Mesenchymal stem cell (in vitro differentiated cells and primary cell): ENCODE measurements at regions not wholly inside any gene's neighbourhood (a gene's known extent, or its start where the extent isn't known, plus 50 kb on each side); places are given as distances from the start of the nearest gene placed in this dataset.

Experiments used
- DNase-seq: peaks from one replicate; pipeline ENCODE4 v3.0.0-alpha.2; 2013
- H2AFZ ChIP-seq: one replicate; pipeline ENCODE4 v1.6.1; 2013; ENCODE audit warnings: low read depth, mild to moderate bottlenecking, control low read depth, inconsistent platforms, low read length, moderate library complexity
- H2AK5ac ChIP-seq: 2 replicates; pipeline ENCODE4 v1.6.1; 2013; ENCODE audit warnings: low read length, moderate library complexity, mild to moderate bottlenecking, inconsistent platforms; ENCODE audit not compliant: severe bottlenecking
- H2BK120ac ChIP-seq: one replicate; pipeline ENCODE4 v1.6.1; 2013; ENCODE audit warnings: low read depth, mild to moderate bottlenecking, inconsistent platforms, low read length, moderate library complexity
- H2BK12ac ChIP-seq, 2 experiments: one replicate each; pipeline ENCODE4 v1.6.1; 2013; ENCODE audit warnings: inconsistent platforms in 2 of 2, low read length in 2 of 2, mild to moderate bottlenecking in 2 of 2, moderate library complexity in 2 of 2, control low read depth in 1 of 2
- H2BK15ac ChIP-seq: one replicate; pipeline ENCODE4 v1.6.1; 2013; ENCODE audit warnings: mild to moderate bottlenecking, low read depth, inconsistent platforms; ENCODE audit not compliant: poor library complexity, severe bottlenecking
- H2BK5ac ChIP-seq: 2 replicates; pipeline ENCODE4 v1.6.1; 2013; ENCODE audit warnings: low read depth, mild to moderate bottlenecking, low read length, control low read depth, inconsistent platforms; ENCODE audit not compliant: poor library complexity, severe bottlenecking
- H3K14ac ChIP-seq, 2 experiments: one replicate each; pipeline ENCODE4 v1.6.1; 2013; ENCODE audit warnings: inconsistent platforms in 2 of 2, low read length in 2 of 2, control low read depth in 1 of 2, mild to moderate bottlenecking in 1 of 2, moderate library complexity in 1 of 2
- H3K18ac ChIP-seq, 2 experiments: one replicate each; pipeline ENCODE4 v1.6.1; 2013; ENCODE audit warnings: inconsistent platforms in 2 of 2, low read length in 2 of 2, control low read depth in 1 of 2, low read depth in 1 of 2, mild to moderate bottlenecking in 1 of 2
- H3K23ac ChIP-seq, 2 experiments: one replicate each; pipeline ENCODE4 v1.6.1; 2013; ENCODE audit warnings: inconsistent platforms in 2 of 2, low read length in 2 of 2, mild to moderate bottlenecking in 2 of 2, moderate library complexity in 2 of 2, control low read depth in 1 of 2
- H3K27ac ChIP-seq: 2 replicates; pipeline ENCODE4 v1.5.1; 2013; ENCODE audit warnings: mild to moderate bottlenecking, moderate library complexity, low read length, control low read depth, inconsistent platforms; ENCODE audit not compliant: poor library complexity, severe bottlenecking
- H3K27me3 ChIP-seq, 2 experiments: 2 replicates each; pipeline versions ENCODE4 v1.6.1 to v1.7.0; 2013; ENCODE audit warnings: low read length in 2 of 2, mild to moderate bottlenecking in 2 of 2, moderate library complexity in 2 of 2, control low read depth in 1 of 2, inconsistent platforms in 1 of 2; ENCODE audit not compliant: control insufficient read depth in 1 of 2, insufficient read depth in 1 of 2
- H3K36me3 ChIP-seq, 2 experiments: 2 replicates each; pipeline versions ENCODE4 v1.6.1 to v1.7.0; 2013; ENCODE audit warnings: low read length in 2 of 2, control low read depth in 1 of 2, inconsistent platforms in 1 of 2, low read depth in 1 of 2, mild to moderate bottlenecking in 1 of 2; ENCODE audit not compliant: insufficient read depth in 2 of 2, control insufficient read depth in 1 of 2
- H3K4ac ChIP-seq, 2 experiments: one replicate each; pipeline ENCODE4 v1.6.1; 2013; ENCODE audit warnings: inconsistent platforms in 2 of 2, low read length in 2 of 2, mild to moderate bottlenecking in 2 of 2, moderate library complexity in 2 of 2, control low read depth in 1 of 2, low read depth in 1 of 2
- H3K4me1 ChIP-seq: 2 replicates; pipeline ENCODE4 v1.6.1; 2013; ENCODE audit warnings: low read depth, low read length, control low read depth; ENCODE audit not compliant: control insufficient read depth, insufficient read depth
- H3K4me2 ChIP-seq: 2 replicates; pipeline ENCODE4 v1.6.1; 2013; ENCODE audit warnings: low read length, mild to moderate bottlenecking, inconsistent platforms; ENCODE audit not compliant: poor library complexity, severe bottlenecking
- H3K4me3 ChIP-seq, 2 experiments: 2 replicates each; pipeline versions ENCODE4 v1.5.1 to v1.7.0; 2013; ENCODE audit warnings: low read length in 2 of 2, mild to moderate bottlenecking in 2 of 2, control low read depth in 1 of 2, low read depth in 1 of 2; ENCODE audit not compliant: insufficient read depth in 1 of 2
- H3K79me1 ChIP-seq: replicated peaks from 2 replicates; pipeline ENCODE4 v1.6.1; 2013; ENCODE audit warnings: mild to moderate bottlenecking, control low read depth, low read length, inconsistent platforms; ENCODE audit not compliant: poor library complexity, severe bottlenecking
- H3K9ac ChIP-seq: 2 replicates; pipeline ENCODE4 v1.7.0; 2013; ENCODE audit warnings: mild to moderate bottlenecking, low read length, moderate library complexity
- H3K9me3 ChIP-seq: 2 replicates; pipeline ENCODE4 v1.7.0; 2013; ENCODE audit warnings: mild to moderate bottlenecking, low read length; ENCODE audit not compliant: control insufficient read depth
- H4K8ac ChIP-seq: one replicate; pipeline ENCODE4 v1.6.1; 2013; ENCODE audit warnings: inconsistent platforms, mild to moderate bottlenecking, low read length, moderate library complexity
- H4K91ac ChIP-seq: one replicate; pipeline ENCODE4 v1.6.1; 2013; ENCODE audit warnings: mild to moderate bottlenecking, low read length, inconsistent platforms
- WGBS: methylation state at CpG from one replicate; pipeline ENCODE4 v1.1.7; 2013; ENCODE audit warnings: mixed read lengths; 5-methylcytosine and 5-hydroxymethylcytosine counted together

- no peak overlapping the region for H4K91ac ChIP-seq
- no peak overlapping the region for H3K4me3 ChIP-seq
- H2BK5ac ChIP-seq, result no peak overlapping the region
- no peaks in the 10 kb centered on the region for H3K9me3 ChIP-seq
- DNase-seq, result no peak
- no peak overlapping the region for H3K4ac ChIP-seq
- no peak overlapping the region for H2AFZ ChIP-seq
- H4K8ac ChIP-seq, result no peak overlapping the region
- no peak overlapping the region for H2BK120ac ChIP-seq
- no peaks in the 10 kb centered on the region for H3K4me1 ChIP-seq
- no peak overlapping the region for H3K27ac ChIP-seq
- no peaks in the 10 kb centered on the region for H3K36me3 ChIP-seq
- no peak overlapping the region for H3K9ac ChIP-seq
- H2BK15ac ChIP-seq, result no peak overlapping the region
- no peaks in the 10 kb centered on the region for H3K79me1 ChIP-seq
- no peak overlapping the region for H2BK12ac ChIP-seq
- no peak overlapping the region for H3K14ac ChIP-seq
- no peak overlapping the region for H3K23ac ChIP-seq
- H3K4me2 ChIP-seq, result no peak overlapping the region
- no peak overlapping the region for H2AK5ac ChIP-seq
- no peak overlapping the region for H3K18ac ChIP-seq
- 83% methylated on average over 3 of the region's 3 CpGs for WGBS
- H3K27me3 ChIP-seq, result no peaks in the 10 kb centered on the region
Observed at GRCh38 chrY:13068696-13069095, 164.0 kb downstream of the DDX3Y start.

GRCh38 chrY:13069111-13069510 lies 164.4 kb downstream of the DDX3Y start:
- H2BK5ac ChIP-seq, result no peak overlapping the region
- no peaks in the 10 kb centered on the region for H3K36me3 ChIP-seq
- no peak overlapping the region for H3K9ac ChIP-seq
- H4K91ac ChIP-seq, result no peak overlapping the region
- H2BK120ac ChIP-seq, result no peak overlapping the region
- H3K79me1 ChIP-seq, result no peaks in the 10 kb centered on the region
- H3K4me3 ChIP-seq, result no peak overlapping the region
- no peak overlapping the region for H3K18ac ChIP-seq
- H3K27ac ChIP-seq, result no peak overlapping the region
- no peak overlapping the region for H3K4me2 ChIP-seq
- H2BK15ac ChIP-seq, result no peak overlapping the region
- no peak overlapping the region for H2AFZ ChIP-seq
- no peak overlapping the region for H2BK12ac ChIP-seq
- no peaks in the 10 kb centered on the region for H3K9me3 ChIP-seq
- no peaks in the 10 kb centered on the region for H3K27me3 ChIP-seq
- H3K23ac ChIP-seq, result no peak overlapping the region
- no peak for DNase-seq
- H2AK5ac ChIP-seq, result no peak overlapping the region
- no peak overlapping the region for H4K8ac ChIP-seq
- H3K14ac ChIP-seq, result no peak overlapping the region
- no peaks in the 10 kb centered on the region for H3K4me1 ChIP-seq
- H3K4ac ChIP-seq, result no peak overlapping the region

- no peak overlapping the region for H4K91ac ChIP-seq
- no peaks in the 10 kb centered on the region for H3K9me3 ChIP-seq
- H3K18ac ChIP-seq, result no peak overlapping the region
- no peak overlapping the region for H2BK5ac ChIP-seq
- H3K14ac ChIP-seq, result no peak overlapping the region
- H2BK120ac ChIP-seq, result no peak overlapping the region
- no peak overlapping the region for H4K8ac ChIP-seq
- H3K4ac ChIP-seq, result no peak overlapping the region
- H2BK15ac ChIP-seq, result no peak overlapping the region
- no peak overlapping the region for H3K23ac ChIP-seq
- H3K36me3 ChIP-seq, result no peaks in the 10 kb centered on the region
- H3K27ac ChIP-seq, result no peak overlapping the region
- DNase-seq, result no peak
- no peak overlapping the region for H2BK12ac ChIP-seq
- no peak overlapping the region for H3K4me3 ChIP-seq
- no peaks in the 10 kb centered on the region for H3K27me3 ChIP-seq
- no peak overlapping the region for H3K9ac ChIP-seq
- H3K4me1 ChIP-seq, result no peaks in the 10 kb centered on the region
- no peaks in the 10 kb centered on the region for H3K79me1 ChIP-seq
- no peak overlapping the region for H2AFZ ChIP-seq
- no peak overlapping the region for H3K4me2 ChIP-seq
- H2AK5ac ChIP-seq, result no peak overlapping the region
Observed at GRCh38 chrY:13082748-13083147, 178.1 kb downstream of the DDX3Y start.

GRCh38 chrY:13091575-13091974 lies 186.9 kb downstream of the DDX3Y start:
- Histone ChIP-seq H2BK12ac (no peak overlapping the region), H2BK120ac (no peak overlapping the region), H3K4ac (no peak overlapping the region), H3K27ac (no peak overlapping the region), H3K79me1 (no peaks in the 10 kb centered on the region), H3K9me3 (no peaks in the 10 kb centered on the region), H3K4me3 (no peak overlapping the region), H2AFZ (no peak overlapping the region), H3K36me3 (no peaks in the 10 kb centered on the region), H3K9ac (no peak overlapping the region), H3K4me2 (no peak overlapping the region), H2BK15ac (no peak overlapping the region), H4K91ac (no peak overlapping the region), H4K8ac (no peak overlapping the region), H3K27me3 (no peaks in the 10 kb centered on the region), H2AK5ac (no peak overlapping the region), H3K4me1 (no peaks in the 10 kb centered on the region), H3K14ac (no peak overlapping the region), H3K18ac (no peak overlapping the region), H3K23ac (no peak overlapping the region), H2BK5ac (no peak overlapping the region)
- no peak for DNase-seq
- WGBS, result 20% methylated on average over 3 of the region's 5 CpGs
